ENCODE measurements at regions not wholly inside any gene's neighbourhood (a gene's known extent, or its start where the extent isn't known, plus 50 kb on each side); places are given as distances from the start of the nearest gene placed in this dataset.

DNA sequence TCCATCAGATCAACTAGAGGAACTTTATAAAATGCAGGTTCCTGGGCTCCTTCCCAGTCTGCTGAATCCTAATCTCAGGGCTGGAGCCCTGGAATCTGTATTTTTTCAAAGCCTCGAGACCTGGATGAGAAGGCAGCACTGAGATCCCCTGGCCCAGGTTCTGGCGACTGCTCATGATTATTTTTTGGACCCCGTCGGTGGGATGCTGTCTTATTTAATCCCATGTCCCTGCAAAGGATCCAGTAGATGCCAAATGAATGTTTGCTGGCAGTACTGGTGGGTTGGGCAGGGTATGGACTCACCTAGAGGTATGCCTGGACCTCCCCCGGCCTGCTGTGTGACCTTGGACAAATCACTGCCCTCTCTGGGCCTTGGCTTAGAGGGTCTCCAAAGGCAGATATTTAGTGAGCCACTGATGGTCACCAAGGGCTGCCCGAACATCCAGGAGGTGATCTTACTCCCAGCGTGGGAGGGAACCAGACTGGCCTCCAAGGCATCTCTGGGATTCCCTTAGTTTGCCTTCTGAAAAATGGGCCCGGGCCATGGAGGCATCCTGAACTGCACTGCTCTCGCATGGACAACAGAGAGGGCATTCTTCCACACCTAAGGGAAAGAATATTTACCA is 91.6 kb upstream of the RUNX3 start:
- no peak overlapping the region for H3K4me2 ChIP-seq (ENCODE audit: low read length)
- H3K9me2 ChIP-seq (ENCODE audit: insufficient read depth, low read length), result no peaks in the 10 kb centered on the region
- no peaks in the 10 kb centered on the region for H3K27me3 ChIP-seq (ENCODE audit: insufficient read depth, low read depth, low read length)
- H2AFZ ChIP-seq (ENCODE audit: low read depth, low read length), result no peak overlapping the region
- no peaks in the 10 kb centered on the region for H3K9me3 ChIP-seq (ENCODE audit: low read length)
- no peak overlapping the region for H3K27ac ChIP-seq (ENCODE audit: low read length)
- no peak overlapping the region for H3K9ac ChIP-seq (ENCODE audit: low read length)
- no peaks in the 10 kb centered on the region for H3F3A ChIP-seq (ENCODE audit: insufficient read depth, low read length, poor library complexity, severe bottlenecking)
- H3K36me3 ChIP-seq (ENCODE audit: insufficient read depth, low read length), result no peaks in the 10 kb centered on the region
- no peak overlapping the region for H3K4me3 ChIP-seq (ENCODE audit: low read length)
- no peaks in the 10 kb centered on the region for H3K79me2 ChIP-seq (replicated peaks; ENCODE audit: insufficient read depth, low read length)
- no peak for TF ChIP-seq EP300 (conservative IDR thresholded peaks at IDR 0.05; ENCODE audit: poor library complexity, severe bottlenecking)
- no peak for TF ChIP-seq POLR2AphosphoS5 (IDR thresholded peaks at IDR 0.05)
- TF ChIP-seq, protein P1, sequence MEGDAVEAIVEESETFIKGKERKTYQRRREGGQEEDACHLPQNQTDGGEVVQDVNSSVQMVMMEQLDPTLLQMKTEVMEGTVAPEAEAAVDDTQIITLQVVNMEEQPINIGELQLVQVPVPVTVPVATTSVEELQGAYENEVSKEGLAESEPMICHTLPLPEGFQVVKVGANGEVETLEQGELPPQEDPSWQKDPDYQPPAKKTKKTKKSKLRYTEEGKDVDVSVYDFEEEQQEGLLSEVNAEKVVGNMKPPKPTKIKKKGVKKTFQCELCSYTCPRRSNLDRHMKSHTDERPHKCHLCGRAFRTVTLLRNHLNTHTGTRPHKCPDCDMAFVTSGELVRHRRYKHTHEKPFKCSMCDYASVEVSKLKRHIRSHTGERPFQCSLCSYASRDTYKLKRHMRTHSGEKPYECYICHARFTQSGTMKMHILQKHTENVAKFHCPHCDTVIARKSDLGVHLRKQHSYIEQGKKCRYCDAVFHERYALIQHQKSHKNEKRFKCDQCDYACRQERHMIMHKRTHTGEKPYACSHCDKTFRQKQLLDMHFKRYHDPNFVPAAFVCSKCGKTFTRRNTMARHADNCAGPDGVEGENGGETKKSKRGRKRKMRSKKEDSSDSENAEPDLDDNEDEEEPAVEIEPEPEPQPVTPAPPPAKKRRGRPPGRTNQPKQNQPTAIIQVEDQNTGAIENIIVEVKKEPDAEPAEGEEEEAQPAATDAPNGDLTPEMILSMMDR (IDR thresholded peaks at IDR 0.05; ENCODE audit: poor library complexity, severe bottlenecking), result no peak
- no peak for TF ChIP-seq MXI1 (conservative IDR thresholded peaks at IDR 0.05; ENCODE audit: poor library complexity, severe bottlenecking)
- no peak for TF ChIP-seq SMC3 (conservative IDR thresholded peaks at IDR 0.05; ENCODE audit: poor library complexity)
- TF ChIP-seq EZH2 (IDR thresholded peaks at IDR 0.05; ENCODE audit: borderline replicate concordance, insufficient read depth, low read length, poor library complexity, severe bottlenecking), result no peak
- TF ChIP-seq RAD21 (conservative IDR thresholded peaks at IDR 0.05), result no peak
- TF ChIP-seq, protein P2, sequence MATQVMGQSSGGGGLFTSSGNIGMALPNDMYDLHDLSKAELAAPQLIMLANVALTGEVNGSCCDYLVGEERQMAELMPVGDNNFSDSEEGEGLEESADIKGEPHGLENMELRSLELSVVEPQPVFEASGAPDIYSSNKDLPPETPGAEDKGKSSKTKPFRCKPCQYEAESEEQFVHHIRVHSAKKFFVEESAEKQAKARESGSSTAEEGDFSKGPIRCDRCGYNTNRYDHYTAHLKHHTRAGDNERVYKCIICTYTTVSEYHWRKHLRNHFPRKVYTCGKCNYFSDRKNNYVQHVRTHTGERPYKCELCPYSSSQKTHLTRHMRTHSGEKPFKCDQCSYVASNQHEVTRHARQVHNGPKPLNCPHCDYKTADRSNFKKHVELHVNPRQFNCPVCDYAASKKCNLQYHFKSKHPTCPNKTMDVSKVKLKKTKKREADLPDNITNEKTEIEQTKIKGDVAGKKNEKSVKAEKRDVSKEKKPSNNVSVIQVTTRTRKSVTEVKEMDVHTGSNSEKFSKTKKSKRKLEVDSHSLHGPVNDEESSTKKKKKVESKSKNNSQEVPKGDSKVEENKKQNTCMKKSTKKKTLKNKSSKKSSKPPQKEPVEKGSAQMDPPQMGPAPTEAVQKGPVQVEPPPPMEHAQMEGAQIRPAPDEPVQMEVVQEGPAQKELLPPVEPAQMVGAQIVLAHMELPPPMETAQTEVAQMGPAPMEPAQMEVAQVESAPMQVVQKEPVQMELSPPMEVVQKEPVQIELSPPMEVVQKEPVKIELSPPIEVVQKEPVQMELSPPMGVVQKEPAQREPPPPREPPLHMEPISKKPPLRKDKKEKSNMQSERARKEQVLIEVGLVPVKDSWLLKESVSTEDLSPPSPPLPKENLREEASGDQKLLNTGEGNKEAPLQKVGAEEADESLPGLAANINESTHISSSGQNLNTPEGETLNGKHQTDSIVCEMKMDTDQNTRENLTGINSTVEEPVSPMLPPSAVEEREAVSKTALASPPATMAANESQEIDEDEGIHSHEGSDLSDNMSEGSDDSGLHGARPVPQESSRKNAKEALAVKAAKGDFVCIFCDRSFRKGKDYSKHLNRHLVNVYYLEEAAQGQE (IDR thresholded peaks at IDR 0.05; ENCODE audit: borderline replicate concordance), result no peak
- no peak for TF ChIP-seq TAF1 (IDR thresholded peaks at IDR 0.05; ENCODE audit: low read depth)
- no peaks in the 10 kb centered on the region for H4K20me1 ChIP-seq (ENCODE audit: insufficient read depth)

- Histone ChIP-seq H3K4me3 (ENCODE audit: low read length) (no peak overlapping the region), H3K9me3 (ENCODE audit: low read length) (no peaks in the 10 kb centered on the region), H3F3A (ENCODE audit: insufficient read depth, low read length, poor library complexity, severe bottlenecking) (no peaks in the 10 kb centered on the region), H3K27ac (ENCODE audit: low read length) (no peak overlapping the region), H3K9me2 (ENCODE audit: insufficient read depth, low read length) (no peaks in the 10 kb centered on the region), H2AFZ (ENCODE audit: low read depth, low read length) (no peak overlapping the region), H3K79me2 (replicated peaks; ENCODE audit: insufficient read depth, low read length) (no peaks in the 10 kb centered on the region), H3K4me2 (ENCODE audit: low read length) (no peak overlapping the region), H3K9ac (ENCODE audit: low read length) (no peak overlapping the region), H4K20me1 (ENCODE audit: insufficient read depth) (no peaks in the 10 kb centered on the region), H3K36me3 (ENCODE audit: insufficient read depth, low read length) (no peaks in the 10 kb centered on the region), H3K27me3 (ENCODE audit: insufficient read depth, low read depth, low read length) (no peaks in the 10 kb centered on the region)
- TF ChIP-seq EZH2 (IDR thresholded peaks at IDR 0.05; ENCODE audit: borderline replicate concordance, insufficient read depth, low read length, poor library complexity, severe bottlenecking) (no peak), POLR2AphosphoS5 (IDR thresholded peaks at IDR 0.05) (no peak), RAD21 (conservative IDR thresholded peaks at IDR 0.05) (no peak), SMC3 (conservative IDR thresholded peaks at IDR 0.05; ENCODE audit: poor library complexity) (no peak), EP300 (conservative IDR thresholded peaks at IDR 0.05; ENCODE audit: poor library complexity, severe bottlenecking) (no peak), TAF1 (IDR thresholded peaks at IDR 0.05; ENCODE audit: low read depth) (no peak), MXI1 (conservative IDR thresholded peaks at IDR 0.05; ENCODE audit: poor library complexity, severe bottlenecking) (no peak)
- TF ChIP-seq, protein P2 (IDR thresholded peaks at IDR 0.05; ENCODE audit: borderline replicate concordance), result no peak
- TF ChIP-seq, protein P1 (IDR thresholded peaks at IDR 0.05; ENCODE audit: poor library complexity, severe bottlenecking), result no peak
These were observed 90.9 kb upstream of the RUNX3 start for GRCh38 chr1:25020851-25021590.
